ENCODE measurements at regions not wholly inside any gene's neighbourhood (a gene's known extent, or its start where the extent isn't known, plus 50 kb on each side); places are given as distances from the start of the nearest gene placed in this dataset.
A peak's percentile ranks its signal among the peaks of the same experiment; 100 is the strongest.

GRCh38 chr5:68352166-68352565 lies 136.6 kb downstream of the PIK3R1 start:
- DNase-seq (ENCODE audit: low read depth in 2 of 3, low spot score in 1 of 3) = no peak

GRCh38 chr5:68353605-68354004 lies 138.0 kb downstream of the PIK3R1 start:
- DNase-seq (ENCODE audit: low read depth in 2 of 3, low spot score in 1 of 3) = no peak

GRCh38 chr5:68354315-68354714 lies 138.8 kb downstream of the PIK3R1 start:
- DNase-seq (ENCODE audit: low read depth in 2 of 3, low spot score in 1 of 3) = no peak

DNA sequence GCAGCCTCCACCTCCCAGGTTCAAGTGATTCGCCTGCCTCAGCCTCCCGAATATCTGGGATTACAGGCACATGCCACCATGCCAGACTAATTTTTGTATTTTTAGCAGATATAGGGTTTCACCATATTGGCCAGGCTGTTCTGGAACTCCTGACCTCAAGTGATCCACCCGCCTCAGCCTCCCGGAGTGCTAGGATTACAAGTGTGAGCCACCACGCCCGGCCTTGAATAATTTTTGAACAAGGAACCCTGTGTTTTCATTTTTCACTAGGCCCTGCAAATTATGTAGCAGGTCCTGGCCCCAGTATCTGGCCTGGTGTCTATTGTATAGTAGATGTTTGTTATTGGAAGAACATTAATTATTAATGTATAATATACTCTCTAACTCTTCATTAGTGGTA lies 140.7 kb downstream of the PIK3R1 start:
- DNase-seq (ENCODE audit: low read depth in 2 of 3, low spot score in 1 of 3) = no peak

GRCh38 chr5:68356623-68357022 lies 141.1 kb downstream of the PIK3R1 start:
- no peak for DNase-seq (ENCODE audit: low read depth in 2 of 3, low spot score in 1 of 3)

DNA sequence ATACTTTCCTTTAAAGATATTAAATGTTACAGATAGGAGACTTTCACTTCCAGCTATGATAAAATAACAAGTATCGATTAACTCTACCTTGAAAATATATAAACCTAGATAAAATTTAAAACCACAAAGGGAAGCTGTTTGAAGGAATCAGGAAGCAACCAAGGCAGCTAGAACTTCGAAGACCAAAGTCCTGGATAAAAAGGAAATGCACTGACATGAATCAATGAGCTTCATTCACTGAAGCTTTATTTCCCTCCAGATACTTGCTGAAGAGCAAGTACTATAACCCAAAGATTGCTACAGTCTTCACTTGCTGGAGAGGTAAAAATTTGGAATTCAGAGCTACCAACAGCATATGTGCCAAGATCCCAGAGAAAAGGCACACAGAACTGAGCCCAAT lies 144.1 kb downstream of the PIK3R1 start:
- DNase-seq (ENCODE audit: low read depth in 2 of 3, low spot score in 1 of 3) = no peak

- DNase-seq (ENCODE audit: low read depth in 2 of 3, low spot score in 1 of 3) = no peak
Measured at GRCh38 chr5:68362331-68362730, 146.8 kb downstream of the PIK3R1 start.

DNA sequence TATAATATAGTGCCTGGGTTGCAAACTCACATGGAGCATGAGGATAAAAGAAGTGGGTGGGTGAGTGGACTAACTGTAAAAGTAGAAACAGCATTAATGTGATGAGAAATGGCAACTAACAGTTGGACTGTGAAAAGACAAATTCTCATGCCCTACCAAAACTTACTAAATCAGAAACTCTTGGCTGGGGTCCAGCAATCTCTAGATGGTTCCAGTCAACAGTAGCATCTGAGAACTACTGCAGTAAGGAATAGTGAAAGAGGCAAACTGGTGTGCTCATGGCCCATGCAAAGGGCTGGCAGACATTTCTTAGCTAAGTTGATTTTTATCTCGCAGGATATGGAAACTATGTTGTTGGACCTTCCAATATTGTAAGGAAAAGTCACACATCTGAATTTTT lies 150.3 kb downstream of the PIK3R1 start:
- DNase-seq (ENCODE audit: low read depth in 2 of 3, low spot score in 1 of 3) = no peak

- DNase-seq (ENCODE audit: low read depth in 2 of 3, low spot score in 1 of 3) = no peak
Measured at GRCh38 chr5:68367287-68367686, 151.7 kb downstream of the PIK3R1 start.

GRCh38 chr5:68367717-68368116 lies 152.2 kb downstream of the PIK3R1 start:
- no peak for DNase-seq (ENCODE audit: low read depth in 2 of 3, low spot score in 1 of 3)

DNA sequence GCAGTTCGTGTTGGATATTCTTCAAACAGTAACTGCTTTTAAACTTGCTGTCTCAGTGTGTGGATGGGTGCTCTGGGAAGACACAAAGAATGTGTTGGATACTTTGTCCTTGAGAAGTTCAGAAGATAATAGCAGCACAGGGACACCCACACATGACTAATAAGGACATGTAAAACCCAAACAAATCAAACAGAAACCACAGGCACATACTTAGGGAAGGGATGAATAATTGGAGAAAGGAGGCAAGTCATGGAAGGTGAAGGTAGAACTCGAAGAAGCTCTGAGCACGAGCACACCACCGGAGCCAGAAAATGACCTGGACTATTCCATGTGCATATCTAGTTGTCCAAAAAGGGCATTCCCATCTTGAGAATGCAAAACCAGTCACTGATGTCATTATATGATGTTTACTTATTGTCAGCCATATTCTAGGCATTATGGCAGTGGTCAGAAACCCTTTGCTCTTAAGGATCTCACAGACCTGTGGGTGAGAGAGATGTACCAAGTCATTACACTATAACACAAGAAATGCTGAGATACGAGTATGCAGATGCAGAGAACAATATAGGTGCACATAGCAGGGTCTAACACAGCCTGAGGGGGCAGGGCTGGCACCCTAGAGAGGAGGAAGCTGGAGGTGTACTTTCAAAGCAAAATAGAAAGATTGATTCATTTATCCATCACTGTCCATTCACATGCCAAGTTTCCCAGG lies 152.9 kb downstream of the PIK3R1 start:
- no peak for DNase-seq (ENCODE audit: low read depth in 2 of 3, low spot score in 1 of 3)

GRCh38 chr5:68369023-68369359 lies 153.4 kb downstream of the PIK3R1 start:
- no peak for DNase-seq (ENCODE audit: low read depth in 2 of 3, low spot score in 1 of 3)

DNA sequence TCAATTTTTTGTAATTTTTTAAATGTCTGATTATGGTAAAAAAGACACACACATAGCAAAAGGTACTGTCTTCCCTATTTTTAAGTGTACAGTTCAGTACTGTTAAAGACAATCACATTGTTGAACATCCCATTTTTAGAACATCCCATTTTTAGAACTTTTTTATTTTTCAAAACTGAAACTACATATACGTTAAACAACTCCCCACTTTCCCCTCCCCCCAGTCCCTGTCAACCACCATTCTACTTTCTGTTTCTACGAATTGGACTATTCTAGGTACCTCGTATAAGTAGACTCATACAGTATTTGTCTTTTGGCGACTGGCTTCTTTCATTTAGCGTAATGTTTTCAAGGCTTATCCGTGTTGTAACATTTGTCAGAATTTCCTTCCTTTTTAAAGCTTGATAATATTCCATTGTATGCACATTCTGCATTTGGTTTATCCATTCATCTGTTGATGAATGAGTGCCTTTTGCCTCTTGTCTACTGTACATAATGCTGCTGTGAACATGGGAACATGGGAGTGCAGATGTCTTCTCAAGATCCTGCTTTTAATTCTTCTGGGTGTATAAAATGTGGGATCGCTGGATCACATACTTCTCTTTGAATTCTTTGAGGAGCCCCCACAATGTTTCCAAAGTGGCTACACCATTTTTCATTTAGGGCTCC lies 154.0 kb downstream of the PIK3R1 start:
- DNase-seq (ENCODE audit: low read depth in 2 of 3, low spot score in 1 of 3) = peak in 2 of 3 donors; percentile 19 to 45

GRCh38 chr5:68370196-68370595 lies 154.6 kb downstream of the PIK3R1 start:
- DNase-seq (ENCODE audit: low read depth in 2 of 3, low spot score in 1 of 3) = no peak

DNA sequence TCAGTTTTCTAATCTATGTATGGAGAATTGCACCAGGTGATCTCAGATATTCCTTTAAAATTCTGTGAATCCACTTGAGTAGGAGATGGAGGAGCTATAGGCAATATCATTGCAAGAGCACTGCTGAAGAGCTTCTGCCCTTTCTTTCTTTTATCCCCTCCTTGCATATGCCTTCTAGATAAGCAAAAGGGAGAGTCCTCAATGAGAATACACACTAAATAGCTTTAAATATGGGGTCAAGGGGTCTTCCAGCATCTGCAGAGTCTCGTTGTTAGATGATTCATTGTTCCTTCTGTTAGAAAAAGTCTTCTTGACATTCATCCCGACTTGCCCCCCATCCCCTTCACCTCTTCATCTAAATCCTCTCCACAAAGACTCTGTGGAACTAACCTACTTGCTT lies 156.1 kb downstream of the PIK3R1 start:
- DNase-seq (ENCODE audit: low read depth in 2 of 3, low spot score in 1 of 3) = no peak

DNA sequence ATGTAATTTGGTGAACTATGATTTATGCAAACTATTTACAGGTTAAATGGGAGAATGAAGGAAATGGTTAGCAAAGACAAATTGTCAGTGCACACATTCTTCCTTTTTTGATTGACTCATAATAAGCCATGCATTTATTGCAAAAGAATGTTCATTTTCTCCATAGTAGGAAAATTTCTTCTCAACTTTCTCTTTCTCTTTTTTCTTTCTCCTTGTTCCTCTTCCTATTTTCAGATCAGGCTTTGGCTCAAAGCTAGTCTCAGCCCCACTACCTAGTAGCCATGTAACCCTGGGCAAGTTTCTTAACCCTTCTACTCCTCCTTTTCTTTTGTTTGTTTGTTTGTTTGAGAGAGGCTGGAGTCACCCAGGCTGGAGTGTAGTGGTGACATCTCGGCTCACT lies 156.6 kb downstream of the PIK3R1 start:
- DNase-seq (ENCODE audit: low read depth in 2 of 3, low spot score in 1 of 3) = no peak

- no peak for DNase-seq (ENCODE audit: low read depth in 2 of 3, low spot score in 1 of 3)
Measured at GRCh38 chr5:68373050-68373449, 157.5 kb downstream of the PIK3R1 start.

GRCh38 chr5:68374796-68375518 lies 159.4 kb downstream of the PIK3R1 start:
- no peak for DNase-seq (ENCODE audit: low read depth in 2 of 3, low spot score in 1 of 3)

- DNase-seq (ENCODE audit: low read depth in 2 of 3, low spot score in 1 of 3) = no peak
Measured at GRCh38 chr5:68375540-68375939, 160.0 kb downstream of the PIK3R1 start.

DNA sequence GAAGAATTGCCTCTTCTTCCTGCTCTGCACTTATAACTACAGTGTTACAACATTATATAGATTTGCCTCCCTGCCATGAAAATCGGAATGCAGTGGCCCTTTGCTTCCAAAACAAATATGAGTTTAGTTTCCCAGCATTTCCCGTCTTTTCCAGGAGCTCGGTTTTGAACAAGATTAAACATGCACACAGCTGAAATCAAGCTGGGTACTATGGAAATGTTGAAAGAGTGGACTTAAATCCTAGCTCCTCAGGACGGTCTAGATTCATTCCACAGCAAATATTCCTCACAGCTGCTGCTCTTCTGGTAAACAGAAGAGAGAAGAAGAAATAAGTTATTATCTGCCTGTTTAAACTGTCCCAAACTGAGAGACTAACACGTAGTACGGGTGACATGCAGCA lies 161.4 kb downstream of the PIK3R1 start:
- no peak for DNase-seq (ENCODE audit: low read depth in 2 of 3, low spot score in 1 of 3)

DNA sequence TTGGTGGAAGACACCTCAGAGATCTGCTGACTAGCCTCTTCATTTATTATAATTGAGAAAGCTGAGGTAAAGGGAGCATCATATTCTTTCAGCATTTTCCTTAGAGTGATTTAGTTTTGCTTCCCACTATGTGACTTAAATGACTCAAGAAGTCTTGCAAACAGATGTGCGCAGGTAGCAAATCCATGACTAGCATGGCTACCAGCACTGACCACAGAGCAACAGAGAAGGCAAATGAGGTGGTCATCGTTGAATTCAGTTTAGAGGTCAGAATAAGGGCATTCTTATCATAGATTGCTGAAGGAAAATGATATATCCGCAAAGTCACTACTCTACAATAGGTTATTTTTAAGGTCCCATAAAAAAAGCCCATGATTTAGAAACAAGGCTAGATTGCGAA lies 162.2 kb downstream of the PIK3R1 start:
- no peak for DNase-seq (ENCODE audit: low read depth in 2 of 3, low spot score in 1 of 3)

GRCh38 chr5:68378204-68378820 lies 162.8 kb downstream of the PIK3R1 start:
- DNase-seq (ENCODE audit: low read depth in 2 of 3, low spot score in 1 of 3) = no peak

All from stimulated activated CD4-positive, alpha-beta T cell treated with anti-CD3 and anti-CD28 coated beads, Interleukin-12 subunit alpha, Interleukin-12 subunit beta, amount 100 ng/mL, for 48 hours (primary cell).